ENCODE measurements at regions not wholly inside any gene's neighbourhood (a gene's known extent, or its start where the extent isn't known, plus 50 kb on each side); places are given as distances from the start of the nearest gene placed in this dataset.

- no peak for TF ChIP-seq MAFK (IDR thresholded peaks at IDR 0.05; ENCODE audit: partially characterized antibody)
- no peak for TF ChIP-seq CTCF (IDR thresholded peaks at IDR 0.05)
- no peak for TF ChIP-seq PBX3 (IDR thresholded peaks at IDR 0.05)
- TF ChIP-seq CEBPB (IDR thresholded peaks at IDR 0.05) = no peak
- TF ChIP-seq RFX5 (IDR thresholded peaks at IDR 0.05) = no peak
- no peak for TF ChIP-seq RAD21 (conservative IDR thresholded peaks at IDR 0.05 in 1 of 2, IDR thresholded peaks at IDR 0.05 in 1 of 2)
- no peak for TF ChIP-seq MAZ (IDR thresholded peaks at IDR 0.05; ENCODE audit: borderline replicate concordance, low read depth, low read length)
- no peak for TF ChIP-seq HMGXB4 (CRISPR knock-in tag; IDR thresholded peaks at IDR 0.05; ENCODE audit: borderline replicate concordance)
- TF ChIP-seq POLR2A (IDR thresholded peaks at IDR 0.05; ENCODE audit: low read length) = no peak
- TF ChIP-seq EP300 (IDR thresholded peaks at IDR 0.05) = no peak
- TF ChIP-seq USF2 (IDR thresholded peaks at IDR 0.05) = no peak
- TF ChIP-seq HES2 (IDR thresholded peaks at IDR 0.05) = no peak
- TF ChIP-seq SREBF2 (IDR thresholded peaks at IDR 0.05) = no peak
These were observed 405.9 kb downstream of the CNTNAP4 start for GRCh38 chr16:76683051-76683450.

All from A549 (cell line).